GM19463 (cell line): ENCODE measurements at regions not wholly inside any gene's neighbourhood (a gene's known extent, or its start where the extent isn't known, plus 50 kb on each side); places are given as distances from the start of the nearest gene placed in this dataset.
"Not testable (repeated sequence)": the region's sequence is repeated elsewhere in the genome, so short reads cannot be mapped to it uniquely, and the experiment has no call there.

Experiments used
- ATAC-seq: cut with Tn5 transposase; IDR thresholded peaks from one replicate; pipeline ENCODE4 v1.9.1; 2021; ENCODE audit warnings: mild to moderate bottlenecking, moderate library complexity; ENCODE audit not compliant: unreplicated experiment

DNA sequence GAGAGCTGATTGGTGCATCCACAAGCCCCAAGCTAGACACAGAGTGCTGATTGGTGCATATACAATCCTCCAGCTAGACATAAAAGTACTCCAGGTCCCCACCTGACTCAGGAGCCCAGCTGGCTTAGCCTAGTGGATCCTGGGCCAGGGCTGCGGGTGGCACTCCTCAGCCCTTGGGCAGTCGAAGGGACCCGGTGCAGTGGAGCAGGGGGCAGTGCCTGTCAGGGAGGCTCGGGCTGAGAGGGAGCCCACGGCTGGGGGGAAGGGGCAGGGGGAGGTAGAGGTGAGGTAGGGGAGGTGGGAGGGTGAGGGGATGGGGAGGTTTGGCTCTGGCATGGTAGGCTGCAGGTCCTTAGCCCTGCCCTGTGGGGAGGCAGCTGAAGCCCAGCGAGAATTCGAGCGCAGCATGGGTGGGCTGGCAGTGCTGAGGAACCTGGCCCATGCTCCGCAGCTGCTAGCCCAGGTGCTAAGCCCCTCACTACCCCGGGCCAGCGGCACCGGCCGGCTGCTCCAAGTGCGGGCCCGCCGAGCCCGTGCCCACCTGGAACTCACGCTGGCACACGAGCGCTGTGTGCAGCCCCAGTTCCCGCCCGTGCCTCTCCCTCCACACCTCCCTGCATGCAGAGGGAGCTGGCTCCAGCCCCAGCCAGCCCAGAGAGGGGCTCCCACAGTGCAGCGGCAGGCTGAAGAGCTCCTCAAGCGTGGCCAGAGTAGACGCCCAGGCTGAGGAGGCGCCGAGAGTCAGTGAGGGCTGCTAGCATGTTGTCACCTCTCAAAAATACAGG is 742.8 kb downstream of the FAM181B start:
- no peak for ATAC-seq

DNA sequence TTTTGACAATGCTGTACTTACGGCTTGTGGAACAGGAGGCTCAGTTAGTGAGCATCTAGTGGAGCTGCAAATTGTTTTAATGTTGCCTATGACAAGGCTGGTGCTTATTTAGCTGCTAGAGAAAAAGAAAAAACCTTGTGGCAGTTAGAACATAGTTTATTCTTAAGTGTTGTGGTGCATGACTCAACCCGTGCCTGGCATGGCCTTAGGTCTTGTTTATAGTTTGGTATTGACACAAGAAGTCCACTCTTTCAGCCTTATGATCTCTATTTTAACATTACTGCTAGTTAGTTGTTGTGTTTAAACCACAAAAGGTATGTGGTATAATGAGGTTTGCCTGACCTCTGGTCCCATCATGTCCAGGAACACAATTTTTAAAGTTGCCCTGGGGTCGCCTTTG is 744.6 kb downstream of the FAM181B start:
- ATAC-seq: no peak

DNA sequence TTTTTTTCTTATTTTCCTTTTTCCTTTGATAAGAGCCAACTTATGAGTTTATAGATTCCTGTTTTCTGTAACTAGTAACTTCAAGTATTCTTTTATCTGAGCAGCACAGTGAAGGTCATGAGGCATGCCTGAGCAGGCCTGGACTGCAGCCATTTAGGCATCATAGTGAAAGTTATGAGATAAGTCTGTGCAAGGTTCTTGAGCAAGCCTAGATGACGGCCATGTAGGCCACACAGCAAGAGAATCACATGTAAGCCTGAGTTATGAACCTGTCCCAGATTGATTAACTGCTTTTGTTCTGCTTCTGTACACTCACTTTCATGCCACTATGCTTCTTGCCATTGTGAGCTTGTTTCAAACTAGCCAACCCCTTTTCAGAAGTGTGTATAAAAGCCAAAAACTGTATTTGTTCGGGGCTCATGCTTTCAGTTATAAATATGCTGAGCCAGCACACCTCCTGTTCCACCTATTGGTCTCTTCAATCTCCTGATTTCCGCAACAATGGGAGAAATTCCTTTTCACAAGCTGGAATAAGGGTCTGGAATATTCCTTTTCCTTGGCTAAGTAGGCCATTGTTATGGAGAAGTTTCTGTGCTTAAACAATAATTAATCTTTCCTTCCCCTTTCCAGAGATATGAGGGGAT is 745.7 kb downstream of the FAM181B start:
- peak; percentile 90 for ATAC-seq

DNA sequence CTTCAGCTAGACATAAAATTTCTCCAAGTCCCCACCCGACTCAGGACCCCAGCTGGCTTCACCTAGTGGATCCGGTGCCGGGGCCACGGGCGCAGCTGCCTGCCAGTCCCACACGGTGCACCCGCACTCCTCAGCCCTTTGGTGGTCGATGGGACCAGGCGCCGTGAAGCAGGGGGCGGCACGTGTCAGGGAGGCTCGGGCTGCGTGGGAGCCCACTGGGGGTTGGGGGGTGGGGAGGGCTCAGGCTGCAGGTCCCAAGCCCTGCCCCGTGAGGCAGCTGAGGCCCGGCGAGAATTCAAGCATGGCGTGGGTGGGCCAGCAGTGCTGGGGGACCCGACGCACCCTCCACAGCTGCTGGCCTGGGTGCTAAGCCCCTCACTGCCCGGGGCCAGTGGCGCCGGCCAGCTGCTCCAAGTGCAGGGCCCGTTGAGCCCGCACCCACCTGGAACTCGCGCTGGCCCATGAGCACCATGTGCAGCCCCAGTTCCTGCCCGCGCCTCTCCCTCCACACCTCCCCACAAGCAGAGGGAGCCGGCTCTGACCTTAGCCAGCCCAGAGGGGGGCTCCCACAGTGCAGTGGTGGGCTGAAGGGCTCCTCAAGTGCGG is 747.0 kb downstream of the FAM181B start:
- ATAC-seq: no peak

DNA sequence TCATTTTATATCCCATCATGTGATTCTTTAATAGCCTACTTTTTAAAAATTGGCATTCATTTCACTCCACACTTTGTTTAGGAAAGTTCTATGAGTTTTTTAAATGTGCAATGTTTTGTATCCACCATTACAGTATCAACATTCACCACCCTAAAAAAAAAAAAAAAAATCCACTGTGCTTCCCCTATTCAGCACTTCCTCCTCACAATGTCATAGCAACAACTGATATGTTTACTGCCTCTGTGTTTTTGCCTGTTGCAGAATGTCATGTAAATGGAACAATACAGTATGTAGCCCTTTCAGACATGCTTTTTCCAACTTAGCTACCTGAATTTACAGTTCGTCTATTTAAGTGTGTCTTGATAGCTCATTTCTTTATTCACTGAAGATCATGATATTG is 754.2 kb downstream of the FAM181B start:
- ATAC-seq: no peak

DNA sequence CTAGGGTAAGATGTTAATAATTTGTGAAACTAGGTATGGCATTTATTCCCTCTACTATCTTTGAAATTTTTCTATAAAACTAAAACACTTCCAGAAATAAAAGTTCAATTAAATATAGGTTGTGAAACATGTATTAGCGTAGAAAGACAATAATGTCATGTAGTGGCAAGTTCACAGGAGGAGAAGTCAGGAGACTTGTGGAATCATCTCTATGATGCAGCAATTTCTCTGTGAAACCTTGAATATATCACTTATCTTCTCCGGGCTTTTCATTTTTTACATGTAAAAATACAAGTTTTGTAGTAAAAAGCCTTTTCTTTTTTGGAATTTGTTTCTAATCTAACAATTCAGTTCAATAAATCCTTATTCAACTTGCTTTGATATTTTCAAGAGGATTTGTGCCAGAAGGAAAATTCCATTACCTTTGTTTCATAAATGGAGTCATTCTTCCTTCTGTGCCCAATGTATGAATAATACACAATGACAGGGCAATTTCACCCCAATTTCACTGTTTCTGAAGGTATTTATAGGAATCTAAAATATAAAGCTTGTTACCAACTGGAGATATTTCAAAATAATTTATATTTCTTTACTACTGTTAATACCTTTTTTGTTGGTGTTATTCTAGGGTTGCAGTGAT is 758.3 kb downstream of the FAM181B start:
- no peak for ATAC-seq

DNA sequence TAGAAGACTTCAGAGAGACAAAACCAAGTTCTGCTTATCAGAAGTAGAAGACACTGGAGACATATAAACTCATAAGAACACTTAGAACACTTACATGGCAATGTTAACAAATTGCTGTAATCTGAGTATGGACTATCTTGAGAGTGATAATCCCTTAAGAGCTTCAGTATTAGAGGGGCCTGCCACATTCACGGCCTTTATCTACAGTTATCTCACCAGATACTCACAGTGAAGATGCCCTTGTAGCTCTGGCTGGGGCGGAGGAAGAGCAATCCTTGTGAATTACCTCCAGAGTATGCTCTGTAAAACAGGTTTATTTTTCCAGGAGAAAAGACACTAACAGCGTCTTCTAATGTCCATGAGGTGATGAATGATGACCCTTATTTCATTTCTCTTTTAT is 762.8 kb downstream of the FAM181B start:
- ATAC-seq: no peak

DNA sequence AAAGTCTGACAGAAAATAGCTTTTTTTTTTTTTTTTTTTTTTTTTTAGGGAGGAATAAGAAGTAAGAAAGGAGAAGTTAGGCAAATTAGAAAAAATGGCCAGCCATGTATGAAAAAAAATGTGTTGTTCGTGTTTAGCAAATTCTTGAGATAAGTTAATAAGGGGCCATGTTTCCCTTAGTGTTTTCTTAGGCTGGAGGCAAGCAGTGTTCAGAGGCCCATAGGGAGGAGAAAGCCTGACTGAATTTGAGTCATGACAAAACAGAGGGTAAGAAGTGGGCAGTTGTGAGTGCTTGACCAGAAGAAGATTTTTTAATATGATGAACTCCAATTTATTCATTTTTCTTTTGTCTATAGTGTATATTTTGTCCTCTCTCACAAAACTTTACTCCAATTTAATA is 766.4 kb downstream of the FAM181B start:
- ATAC-seq: no peak

DNA sequence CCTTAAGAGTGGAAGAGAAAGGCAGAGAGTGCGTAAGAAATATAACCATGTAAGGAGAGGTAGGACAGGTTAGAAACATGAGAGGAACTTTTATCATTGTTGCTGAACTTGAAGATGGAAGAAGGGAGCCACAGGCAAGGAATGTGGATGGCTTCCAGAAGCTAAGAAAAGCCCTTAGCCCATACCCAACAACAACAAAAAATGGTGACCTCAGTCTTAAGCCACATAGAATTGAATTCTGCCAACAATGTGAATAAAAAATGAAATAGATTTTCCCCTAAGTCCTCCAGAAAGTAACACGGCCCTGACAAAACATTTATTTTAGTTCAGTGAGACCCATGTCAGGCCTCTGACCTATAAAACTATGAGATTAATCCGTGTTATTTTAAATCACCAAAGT is 767.3 kb downstream of the FAM181B start:
- no peak for ATAC-seq

DNA sequence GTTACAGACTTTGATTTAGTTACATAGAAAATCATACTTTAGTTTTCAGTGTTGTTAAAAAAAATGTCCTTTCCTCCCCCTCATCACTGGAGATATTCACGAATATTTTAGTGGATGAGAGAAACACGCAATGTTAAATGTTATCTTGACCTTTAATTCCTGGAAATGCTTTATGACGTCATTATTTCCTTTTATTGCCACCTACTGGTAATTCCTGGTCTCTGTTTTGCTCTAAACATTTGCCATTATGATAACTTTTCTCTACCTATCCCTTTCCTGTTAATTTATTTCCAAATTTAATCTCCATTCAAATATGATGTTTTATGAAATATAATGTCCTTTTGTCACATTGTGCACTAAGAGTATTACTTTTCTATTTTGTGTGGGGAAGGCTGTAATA is 770.6 kb downstream of the FAM181B start:
- ATAC-seq: no peak

DNA sequence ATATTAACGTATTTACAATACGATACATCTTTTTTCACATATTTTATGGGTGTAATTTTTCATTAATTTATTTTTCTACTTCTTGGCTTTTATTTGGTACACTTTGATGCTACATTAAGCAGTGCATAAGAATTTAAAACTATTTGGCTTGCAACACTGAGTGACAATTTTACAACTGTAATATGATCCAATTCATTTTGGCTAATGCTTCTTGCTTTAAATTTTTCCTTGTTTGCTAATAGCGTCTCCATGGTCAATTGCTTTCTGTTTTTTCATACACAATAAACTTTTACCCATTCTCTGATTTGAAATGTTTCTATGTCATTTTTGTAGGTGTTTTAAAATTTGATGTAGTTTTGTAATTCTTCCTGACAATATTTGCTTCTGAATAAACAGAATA is 773.2 kb downstream of the FAM181B start:
- ATAC-seq: no peak

DNA sequence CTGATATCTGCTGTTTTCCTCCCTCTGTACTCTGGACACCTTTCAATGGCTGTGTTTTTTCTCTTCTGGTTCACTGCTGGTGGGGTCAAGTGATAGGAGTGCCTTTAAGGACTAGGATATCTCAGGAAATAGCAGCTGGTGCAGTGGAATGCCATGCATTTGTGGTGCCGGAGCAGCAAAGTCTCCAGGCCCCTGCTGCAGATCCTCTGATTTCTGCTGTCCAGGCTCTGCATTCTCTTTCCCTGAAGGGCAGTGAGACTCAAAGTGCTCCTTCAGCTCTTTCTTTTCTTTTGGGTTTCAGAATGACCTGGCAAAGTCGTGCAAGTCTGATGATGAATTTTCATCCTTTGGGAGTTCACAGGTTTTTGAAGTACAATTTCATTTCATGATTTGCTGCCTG is 774.3 kb downstream of the FAM181B start:
- no peak for ATAC-seq

DNA sequence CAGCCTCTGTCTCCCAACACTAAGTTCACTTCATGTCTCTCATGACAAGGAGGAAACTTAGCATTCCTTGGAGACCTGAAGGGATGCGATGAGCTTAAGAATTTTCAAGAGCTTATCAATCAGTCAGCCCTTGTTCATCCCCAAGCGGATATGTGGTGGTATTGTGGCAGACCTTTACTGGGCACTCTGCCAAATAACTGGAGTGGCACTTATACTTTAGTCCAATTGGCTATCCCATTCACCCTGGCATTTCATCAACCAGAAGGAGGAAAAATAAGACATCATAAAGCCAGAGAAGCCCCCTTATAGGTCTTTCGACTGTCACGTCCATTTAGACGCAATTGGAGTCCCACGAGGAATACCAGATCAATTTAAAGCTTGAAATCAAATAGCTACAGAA is 779.4 kb downstream of the FAM181B start:
- ATAC-seq: not testable (repeated sequence)

DNA sequence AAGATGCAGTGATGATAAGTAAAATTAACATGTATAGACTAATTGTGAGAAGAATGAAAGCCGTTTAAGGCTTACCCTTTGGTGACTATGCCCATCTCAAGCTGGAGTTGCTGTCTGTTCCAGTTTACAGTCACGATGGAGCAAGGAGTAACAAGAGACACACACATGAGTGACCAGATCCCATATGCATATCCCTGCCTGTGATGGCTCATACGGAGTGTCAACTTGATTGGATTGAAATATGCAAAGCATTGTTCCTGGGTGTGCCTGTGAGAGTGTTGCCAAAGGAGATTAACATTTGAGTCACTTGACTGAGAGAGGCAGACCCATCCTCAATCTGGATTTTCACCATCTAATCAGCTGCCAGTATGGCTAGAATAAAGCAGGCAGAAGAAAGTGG is 786.8 kb downstream of the FAM181B start:
- no peak for ATAC-seq

DNA sequence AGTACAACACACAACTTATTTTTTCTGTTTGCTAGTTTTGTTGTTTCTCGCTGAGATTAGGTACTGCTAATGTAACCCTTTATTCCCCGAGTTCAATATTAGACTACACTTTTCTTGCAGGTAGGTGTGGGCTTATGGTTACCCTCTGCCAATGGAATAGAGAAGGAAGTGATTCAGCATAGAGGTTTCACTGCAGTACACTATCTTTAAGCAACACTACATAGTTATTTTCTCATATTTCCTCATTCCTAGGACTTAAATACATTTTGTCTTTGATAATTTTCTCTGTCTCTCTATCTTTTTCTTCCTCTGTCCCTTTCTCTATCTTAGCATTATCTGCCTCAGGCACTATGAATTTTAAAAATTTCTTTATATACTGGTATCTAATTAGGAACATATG is 791.0 kb downstream of the FAM181B start:
- no peak for ATAC-seq

DNA sequence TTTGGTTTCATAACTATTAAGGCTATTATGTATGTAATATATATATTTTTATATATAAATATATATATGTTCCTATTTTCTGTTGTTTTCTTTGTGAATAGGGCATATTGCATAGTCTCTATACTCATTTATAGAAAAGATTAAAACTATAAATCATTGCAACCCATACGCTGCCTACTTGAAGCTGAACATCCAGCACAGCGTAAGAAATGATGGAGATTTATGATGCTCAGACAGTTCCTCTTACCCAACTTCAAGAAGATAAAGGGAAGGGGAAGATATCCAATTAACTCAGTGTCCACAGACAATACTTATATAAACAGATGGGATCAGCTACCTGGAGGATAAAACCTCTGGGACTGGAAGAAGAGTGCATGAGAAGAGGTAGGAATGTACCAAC is 791.7 kb downstream of the FAM181B start:
- ATAC-seq: no peak

DNA sequence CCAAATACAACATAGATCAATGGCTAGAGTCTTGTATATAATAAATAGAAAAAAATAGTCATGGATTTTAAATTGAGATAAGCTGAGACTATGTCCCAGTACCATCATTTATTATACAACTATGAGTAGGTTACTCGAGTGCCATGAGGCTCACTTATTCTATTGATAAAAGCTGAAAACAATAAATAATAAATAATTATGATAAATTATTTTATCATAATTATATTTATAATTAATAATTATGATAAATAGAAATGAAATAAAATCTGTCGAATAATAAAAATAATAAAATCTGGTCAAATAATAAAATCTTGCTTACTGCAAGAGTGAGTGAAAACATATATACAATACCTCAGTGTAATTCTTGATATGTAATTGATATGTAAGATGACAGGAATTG is 801.4 kb downstream of the FAM181B start:
- no peak for ATAC-seq

DNA sequence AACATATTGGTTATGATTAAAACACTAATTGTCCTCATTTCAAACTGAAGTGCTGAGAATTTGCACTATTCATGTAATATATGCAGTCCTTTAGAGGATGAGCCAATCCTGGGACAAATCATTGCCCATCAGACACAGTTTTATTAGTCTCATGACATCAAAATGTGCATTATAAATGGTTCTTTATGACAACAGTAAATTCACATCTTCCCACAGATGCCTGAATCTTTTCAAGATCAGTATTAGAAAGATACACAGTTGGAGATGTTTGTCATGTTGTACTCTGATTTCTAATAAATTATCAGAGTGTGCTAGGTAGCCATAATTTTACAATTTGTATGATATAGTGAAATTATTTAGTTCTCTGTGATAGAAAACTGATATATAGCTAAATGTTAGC is 813.5 kb downstream of the FAM181B start:
- no peak for ATAC-seq

DNA sequence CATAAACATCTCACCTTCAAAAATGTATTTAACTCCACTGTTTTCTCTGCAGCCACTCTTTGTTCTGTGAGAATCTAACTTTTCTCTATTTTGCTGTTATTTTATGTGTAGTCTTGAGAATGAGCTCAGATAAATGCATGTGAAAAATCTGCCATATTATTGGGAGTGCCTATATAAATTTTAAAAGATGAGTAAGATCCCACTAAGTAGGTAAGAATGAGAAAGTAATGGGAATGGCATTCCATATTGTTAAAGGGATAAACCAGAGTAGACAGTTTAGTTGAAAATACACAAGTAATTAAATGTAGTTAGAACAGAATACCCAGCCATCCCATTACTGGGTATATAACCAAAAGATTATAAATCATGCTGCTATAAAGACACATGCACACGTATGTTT is 817.2 kb downstream of the FAM181B start:
- ATAC-seq: no peak

DNA sequence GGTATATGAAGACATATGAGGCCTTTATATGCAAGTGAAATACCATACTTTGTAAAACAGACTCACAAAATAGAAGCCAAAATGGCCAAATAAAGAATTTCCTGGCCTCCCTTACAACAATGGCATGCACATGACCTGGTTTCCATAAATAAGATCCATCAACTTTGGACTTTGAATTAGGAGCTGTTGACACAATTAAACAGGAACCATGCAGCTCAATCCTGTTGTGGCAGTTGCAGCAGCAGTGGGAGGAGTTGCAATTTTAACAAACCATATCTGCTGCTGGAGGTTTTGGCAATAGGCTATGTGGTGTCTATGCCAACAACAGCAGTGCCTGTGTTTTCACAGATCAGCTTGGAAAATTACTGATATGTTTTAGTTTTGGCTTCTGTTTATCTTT is 818.6 kb downstream of the FAM181B start:
- ATAC-seq: no peak

DNA sequence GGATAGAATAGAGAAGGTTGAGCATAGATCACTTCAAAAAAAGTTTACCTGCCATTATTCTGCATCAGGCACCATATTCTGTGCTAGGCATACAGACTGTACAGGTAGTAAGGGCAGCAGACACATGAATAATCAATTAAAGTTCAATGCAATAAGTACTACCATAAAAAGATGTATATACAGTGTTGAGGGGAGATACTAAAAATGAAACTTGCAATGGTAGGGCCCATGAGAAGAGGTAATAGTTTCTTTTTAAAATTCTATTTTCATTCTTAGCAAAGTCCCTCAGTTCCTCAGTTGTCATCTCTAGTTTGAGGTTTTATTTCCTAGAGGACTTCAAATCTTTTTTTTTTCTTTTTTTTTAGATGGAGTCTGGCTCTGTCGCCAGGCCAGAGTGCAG is 819.9 kb downstream of the FAM181B start:
- no peak for ATAC-seq

DNA sequence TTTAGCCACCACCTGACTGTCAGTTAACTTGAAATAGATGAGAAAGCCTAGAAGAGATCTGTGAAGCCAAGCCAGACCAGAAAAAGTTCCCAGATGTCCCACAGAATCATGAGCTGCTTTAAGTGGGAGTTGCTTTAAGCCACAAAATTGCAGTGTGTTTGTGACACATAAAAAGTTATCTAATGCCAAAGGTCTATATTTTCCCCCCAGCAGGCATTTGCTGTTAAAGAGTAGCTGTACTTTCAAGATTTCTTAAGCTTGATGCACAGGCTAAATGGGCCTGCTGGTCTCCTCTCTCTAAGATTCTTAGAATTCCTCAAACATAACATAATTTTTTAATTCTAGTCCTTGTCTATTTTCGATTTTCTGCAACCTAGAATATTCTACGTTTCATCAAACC is 825.7 kb downstream of the FAM181B start:
- no peak for ATAC-seq
